NCI-H1930 (cell line): ENCODE measurements at regions not wholly inside any gene's neighbourhood (a gene's known extent, or its start where the extent isn't known, plus 50 kb on each side); places are given as distances from the start of the nearest gene placed in this dataset.

ENCODE experiments used
- DNase-seq, 2 experiments: peaks; one replicate each; lab custom pipeline; 2025; lab: John Stamatoyannopoulos, UW

DNA sequence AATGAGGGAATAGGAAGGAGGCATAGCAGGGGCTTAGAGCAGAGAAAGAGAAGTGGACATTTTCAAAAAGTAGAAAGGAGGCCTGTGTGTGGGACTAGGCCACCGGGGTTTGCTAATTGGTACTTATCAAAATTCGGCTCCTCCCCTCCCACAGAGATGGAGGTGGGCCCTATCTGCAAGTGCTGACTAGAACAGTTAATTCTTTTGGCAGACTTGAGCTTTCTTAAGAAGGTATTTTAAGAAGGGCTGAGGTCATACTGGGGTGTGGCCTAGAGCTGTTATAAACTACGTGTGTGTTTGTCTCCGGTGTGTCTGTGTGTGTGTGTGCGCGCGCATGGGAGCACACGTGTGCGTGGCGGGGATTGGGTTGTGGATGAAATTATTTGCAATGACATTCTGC, 1086.5 kb downstream of the EFNA5 start:
- no peak for DNase-seq

DNA sequence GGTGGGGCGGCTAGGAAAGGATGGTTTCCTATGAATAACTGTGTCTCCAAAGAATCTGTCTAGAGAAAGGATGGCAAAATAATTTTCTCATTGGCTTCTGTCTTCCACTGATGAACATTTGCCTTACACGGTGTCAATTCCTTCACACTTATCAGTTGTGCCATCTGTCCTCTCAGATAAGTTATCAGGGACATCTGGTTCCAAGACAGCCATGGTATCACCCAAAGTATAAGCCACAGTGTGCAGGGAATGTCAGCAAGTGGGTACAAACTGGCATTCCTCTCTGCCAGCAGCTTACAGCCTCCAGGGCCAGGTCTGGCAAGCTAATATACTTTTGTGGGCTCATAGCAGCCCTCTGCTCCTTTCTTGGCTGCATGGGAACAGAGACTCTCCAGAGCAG, 1092.0 kb downstream of the EFNA5 start:
- no peak for DNase-seq

DNA sequence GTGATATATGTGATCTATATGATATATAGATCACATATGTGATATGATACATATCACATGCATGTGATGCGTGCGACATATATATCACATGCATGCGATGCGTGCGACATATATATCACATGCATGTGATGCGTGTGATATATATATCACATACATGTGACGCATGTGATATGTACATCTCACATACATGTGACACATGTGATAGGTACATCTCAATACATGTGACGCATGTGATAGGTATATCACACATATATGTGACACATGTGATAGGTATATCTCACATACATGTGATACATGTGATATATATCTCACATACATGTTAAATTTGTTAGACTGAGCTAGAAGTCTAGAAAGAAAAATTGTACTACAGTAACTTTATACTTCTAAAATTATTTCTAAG, 1095.9 kb downstream of the EFNA5 start:
- no peak for DNase-seq

GRCh38 chr5:106566031-106566430, 1104.7 kb downstream of the EFNA5 start:
- no peak for DNase-seq

DNA sequence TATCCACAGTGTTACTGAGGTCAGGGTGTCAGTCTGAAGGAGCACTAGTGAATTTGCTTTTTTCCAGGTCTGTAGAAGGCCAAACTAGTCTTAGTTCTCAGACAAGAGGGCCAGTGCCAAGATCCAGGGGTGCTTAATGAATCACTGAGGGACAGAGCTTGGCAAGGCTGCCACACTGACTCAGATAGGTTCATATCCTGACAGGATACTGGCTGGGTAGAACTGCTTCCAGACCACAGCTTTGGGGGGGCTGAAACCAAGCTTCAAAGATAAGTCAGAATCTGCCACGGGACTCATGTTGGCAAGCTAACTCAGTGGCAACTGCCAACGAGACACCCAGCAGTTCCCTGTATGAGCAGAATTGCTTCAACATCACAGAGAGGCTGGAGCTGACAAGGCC, 1125.4 kb downstream of the EFNA5 start:
- no peak for DNase-seq

DNA sequence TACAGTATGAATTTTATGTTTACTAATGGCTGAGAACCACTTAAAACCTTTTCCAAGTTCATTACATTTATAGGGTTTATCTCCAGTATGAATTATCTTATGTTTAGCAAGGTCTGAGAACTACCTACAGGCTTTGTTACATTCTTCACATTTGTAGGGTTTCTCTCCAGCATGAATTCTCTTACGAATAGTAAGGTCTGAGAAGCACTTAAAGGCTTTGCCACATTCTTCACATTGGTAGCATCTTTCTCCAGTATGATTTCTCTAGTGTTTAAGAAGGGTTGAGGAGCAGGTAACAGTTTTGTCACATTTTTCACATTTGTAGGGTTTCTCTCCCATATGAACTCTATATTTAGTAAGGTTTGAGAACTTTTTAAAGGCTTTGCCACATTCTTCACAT, 1127.4 kb downstream of the EFNA5 start:
- no peak for DNase-seq

- DNase-seq = no peak
Measured at GRCh38 chr5:106530150-106530549, 1140.6 kb downstream of the EFNA5 start.

- no peak for DNase-seq
Measured at GRCh38 chr5:106525438-106525837, 1145.3 kb downstream of the EFNA5 start.

GRCh38 chr5:106523852-106524251, 1146.9 kb downstream of the EFNA5 start:
- no peak for DNase-seq

DNA sequence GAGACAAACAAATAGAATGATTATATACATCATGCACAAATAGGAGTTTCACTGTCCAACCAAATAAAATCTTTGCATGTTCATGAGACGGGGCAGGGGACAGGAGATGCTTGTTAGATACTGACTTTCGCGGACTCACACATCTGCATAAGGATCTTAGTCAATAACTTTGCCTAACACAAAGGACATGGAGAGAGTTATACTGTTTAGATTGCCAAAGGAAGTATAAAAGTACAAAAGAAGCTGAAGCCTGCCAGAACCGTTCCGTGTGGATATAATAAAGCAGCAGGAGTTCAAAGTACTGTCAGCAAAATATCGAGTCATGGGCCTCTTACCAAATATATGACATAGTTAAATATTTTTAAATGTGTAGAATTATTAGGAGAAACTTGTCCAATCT, 1148.4 kb downstream of the EFNA5 start:
- DNase-seq = no peak

DNA sequence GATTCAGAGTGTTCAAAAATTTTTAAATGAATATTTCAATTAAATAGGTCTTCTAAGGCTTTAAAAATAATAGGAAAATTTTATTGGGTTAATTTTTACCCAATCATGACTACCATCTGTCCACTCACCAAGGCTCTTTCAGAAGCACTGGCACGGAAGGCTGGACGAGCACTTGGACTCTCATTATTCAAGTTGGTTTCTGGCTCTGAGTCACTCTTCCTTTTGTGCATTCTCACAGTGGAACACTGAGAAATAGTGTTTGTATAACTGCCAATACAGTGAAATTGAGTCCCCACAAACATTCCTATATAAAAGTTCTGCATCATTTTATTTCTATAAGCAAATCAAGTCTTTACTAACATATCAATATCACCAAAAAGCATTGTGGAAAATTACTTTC, 1149.0 kb downstream of the EFNA5 start:
- no peak for DNase-seq

- DNase-seq = no peak
Measured at GRCh38 chr5:106510321-106510720, 1160.4 kb downstream of the EFNA5 start.

DNA sequence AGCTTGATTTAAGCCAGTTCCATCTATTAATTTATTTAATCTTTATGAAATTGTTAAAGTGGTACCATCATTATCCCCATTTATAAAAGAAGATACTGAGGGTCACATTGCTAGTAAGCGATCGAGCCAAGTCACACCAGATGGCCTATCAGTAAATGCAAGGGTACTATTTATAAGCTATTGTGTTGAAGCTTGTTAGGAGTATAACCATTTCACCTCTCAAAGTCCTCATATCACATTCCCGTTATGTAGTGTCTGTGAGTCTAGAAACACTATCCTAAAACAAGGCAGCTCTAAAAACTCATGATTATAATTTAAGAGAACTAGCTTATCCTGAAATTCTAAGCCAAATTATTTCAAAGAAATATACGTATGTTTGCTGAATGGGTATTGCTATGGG, 1161.8 kb downstream of the EFNA5 start:
- DNase-seq = no peak

DNA sequence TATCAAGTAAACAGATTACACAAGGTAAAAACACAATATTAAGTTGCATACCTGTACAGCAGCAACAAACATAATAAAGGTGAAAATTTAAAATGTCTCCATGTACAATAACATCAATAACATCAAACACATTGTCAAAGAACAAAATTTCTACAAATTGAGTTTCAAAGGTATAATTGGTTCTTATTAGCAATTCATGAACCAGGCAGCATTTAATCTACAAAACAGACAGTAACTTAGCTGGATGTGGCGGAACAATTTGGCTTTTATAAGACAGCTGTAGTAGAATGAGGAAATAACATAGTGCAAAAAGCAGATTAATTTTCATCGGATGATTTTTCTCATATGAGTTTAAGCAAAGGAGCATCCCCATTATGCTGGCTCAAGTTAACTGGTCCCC, 1176.8 kb downstream of the EFNA5 start:
- no peak for DNase-seq

DNA sequence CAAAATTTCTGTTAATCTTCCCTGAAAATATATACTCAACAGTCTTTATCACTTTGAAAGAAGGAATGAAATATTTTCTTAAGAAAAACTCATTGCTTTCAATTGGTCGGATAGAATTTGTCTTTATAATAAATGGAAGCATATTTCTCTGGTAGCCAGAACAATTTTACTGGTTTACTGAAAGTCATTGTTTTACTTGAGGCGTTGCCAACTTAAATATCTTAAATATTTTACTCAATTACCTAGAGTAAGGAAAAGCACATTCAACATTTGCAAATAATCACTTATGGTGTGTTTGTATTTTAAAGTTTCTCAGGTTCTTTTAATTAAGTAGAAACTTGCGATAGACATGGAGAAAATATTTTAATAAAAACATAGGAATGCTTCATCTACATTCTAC, 1181.7 kb downstream of the EFNA5 start:
- DNase-seq = no peak

DNA sequence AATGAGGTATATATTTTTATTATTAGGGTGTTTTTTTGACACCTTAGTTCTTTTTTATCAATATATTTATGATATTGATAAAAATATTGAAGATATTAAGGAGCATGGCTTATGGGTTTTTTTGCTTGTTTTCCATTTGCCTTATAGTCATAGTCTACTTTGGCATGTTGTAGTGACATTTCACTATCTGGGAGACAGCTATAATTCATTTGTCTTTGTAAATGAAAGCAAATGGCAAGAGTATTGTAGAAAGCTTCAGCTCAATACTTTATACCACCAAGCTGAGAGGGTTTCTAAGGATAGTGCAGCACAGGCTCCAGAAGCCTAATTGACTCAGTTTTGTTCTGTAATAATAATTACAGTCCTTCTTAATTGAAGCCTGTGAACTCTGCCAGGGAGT, 1182.3 kb downstream of the EFNA5 start:
- DNase-seq = no peak

- no peak for DNase-seq
Measured at GRCh38 chr5:106481374-106481773, 1189.4 kb downstream of the EFNA5 start.

- no peak for DNase-seq
Measured at GRCh38 chr5:106476630-106477029, 1194.1 kb downstream of the EFNA5 start.

DNA sequence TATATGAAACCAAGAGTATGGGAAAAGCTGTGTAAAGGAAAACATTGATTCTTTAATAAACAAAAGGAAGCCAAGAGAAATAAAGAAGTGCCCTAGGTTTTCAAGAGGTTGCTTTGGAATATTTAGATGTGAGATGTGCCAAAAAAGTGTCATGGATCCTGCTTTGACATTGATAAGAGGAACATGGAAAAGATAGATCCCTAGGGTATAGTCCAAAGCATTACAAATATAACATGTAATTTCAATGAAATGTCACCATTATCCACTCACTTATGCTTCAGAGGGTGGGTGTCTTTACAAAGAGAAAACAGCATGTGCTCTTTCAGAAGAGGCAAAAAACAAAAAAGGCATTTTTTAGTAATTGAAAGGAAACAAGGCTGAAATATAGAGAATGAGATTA, 1196.7 kb downstream of the EFNA5 start:
- DNase-seq = no peak

GRCh38 chr5:106459541-106459940, 1211.2 kb downstream of the EFNA5 start:
- DNase-seq = no peak

DNA sequence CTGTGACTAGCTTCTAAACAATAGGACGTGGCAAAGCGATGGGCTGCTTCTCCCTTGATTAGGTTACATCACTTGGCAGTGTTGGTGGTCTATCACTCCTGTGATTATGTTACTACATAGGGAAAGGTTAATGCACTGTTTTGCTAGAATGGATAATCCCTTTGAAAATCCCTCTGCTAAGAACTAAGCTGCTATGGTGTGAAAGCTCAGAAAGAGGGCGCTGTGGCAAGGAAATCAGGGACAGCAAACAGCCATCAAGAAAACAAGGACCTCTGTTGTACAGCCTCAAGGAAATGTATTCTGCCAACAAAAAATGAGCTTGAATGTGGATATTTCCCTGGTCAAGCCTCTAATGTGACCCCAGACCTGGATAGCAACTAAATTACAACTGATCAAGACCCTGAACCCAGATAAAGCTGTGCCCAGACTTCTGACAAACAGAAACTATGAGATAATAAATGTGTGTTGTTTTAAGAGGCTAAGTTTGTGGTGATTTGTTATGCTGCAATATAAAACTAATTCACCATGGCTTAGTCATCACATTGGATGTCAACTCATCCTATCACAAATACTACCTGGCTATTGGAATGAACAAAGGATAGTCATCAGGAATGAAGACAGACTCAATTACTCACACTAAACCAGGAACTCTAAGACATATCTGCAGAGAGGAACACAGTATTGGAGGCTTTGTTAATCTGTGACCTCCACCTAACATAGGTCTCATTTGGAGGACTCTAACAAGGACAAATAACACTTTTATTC, 1215.9 kb downstream of the EFNA5 start:
- DNase-seq = no peak

GRCh38 chr5:106454050-106454449, 1216.7 kb downstream of the EFNA5 start:
- no peak for DNase-seq

DNA sequence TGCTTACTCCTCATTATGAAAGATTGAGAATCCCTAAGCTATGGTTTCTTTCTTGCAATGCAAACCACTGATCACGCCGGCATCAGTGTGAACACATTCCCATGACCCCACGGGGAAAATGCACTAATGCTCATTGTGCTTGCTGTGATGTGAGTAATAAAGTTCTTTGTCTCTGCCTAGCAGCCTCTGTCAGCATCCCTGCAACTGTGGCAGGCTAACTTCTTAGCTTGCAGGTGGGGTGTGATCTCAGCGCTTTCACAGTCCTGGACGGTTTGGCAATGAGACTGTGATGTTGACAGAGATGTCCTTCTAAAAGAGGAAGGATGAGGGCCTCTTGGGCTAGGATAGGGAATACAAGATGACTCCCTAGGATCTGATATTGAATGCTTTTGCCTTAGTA, 1218.7 kb downstream of the EFNA5 start:
- DNase-seq = no peak

DNA sequence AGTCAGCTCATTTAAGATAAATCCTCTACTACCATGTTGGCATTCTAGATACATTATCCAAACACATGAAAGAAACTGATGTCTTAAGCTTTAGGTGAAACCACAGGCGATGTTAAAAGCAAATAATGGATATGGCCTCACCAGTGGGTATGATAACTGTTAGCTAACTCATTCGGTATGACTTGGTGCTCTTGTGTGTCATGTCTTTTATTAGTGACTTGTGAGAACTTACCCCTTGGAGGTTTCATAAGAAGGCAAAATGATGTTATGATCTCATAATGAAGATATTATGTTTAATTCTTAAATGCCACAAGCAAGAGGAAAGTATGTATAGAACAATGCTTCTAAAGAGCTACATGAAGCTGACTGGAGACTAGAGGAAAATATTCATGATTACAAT, 1227.0 kb downstream of the EFNA5 start:
- DNase-seq = no peak

GRCh38 chr5:106435185-106435584, 1235.6 kb downstream of the EFNA5 start:
- DNase-seq = no peak
